GM23248 (cell line): ENCODE measurements at regions not wholly inside any gene's neighbourhood (a gene's known extent, or its start where the extent isn't known, plus 50 kb on each side); places are given as distances from the start of the nearest gene placed in this dataset.

Experiments
- DNase-seq: peaks from one replicate; pipeline ENCODE4 v3.0.0-alpha.2; 2015
- H2AFZ ChIP-seq: fragments of 200-600 bp; sonication (generic); 2 replicates; pipeline ENCODE4 v1.6.1; 2016; ENCODE audit warnings: antibody characterized with exemption
- H3F3A ChIP-seq: fragments of 200-600 bp; sonication (generic); 2 replicates; pipeline ENCODE4 v1.6.1; 2016; ENCODE audit warnings: mild to moderate bottlenecking, antibody characterized with exemption, mixed run types; ENCODE audit not compliant: insufficient read depth
- H3K27ac ChIP-seq: fragments of 200-600 bp; sonication (generic); 2 replicates; pipeline ENCODE4 v1.5.1; 2016; ENCODE audit warnings: mild to moderate bottlenecking
- H3K27me3 ChIP-seq: fragments of 200-600 bp; sonication (generic); replicated peaks from 2 replicates; pipeline ENCODE4 v1.6.1; 2016; ENCODE audit warnings: mild to moderate bottlenecking; ENCODE audit not compliant: insufficient read depth
- H3K36me3 ChIP-seq: fragments of 200-600 bp; sonication (generic); 2 replicates; pipeline ENCODE4 v1.6.1; 2016; ENCODE audit warnings: low read depth, mild to moderate bottlenecking
- H3K4me1 ChIP-seq: fragments of 200-600 bp; sonication (generic); 2 replicates; pipeline ENCODE4 v1.6.1; 2016; ENCODE audit warnings: mild to moderate bottlenecking; ENCODE audit not compliant: insufficient read depth
- H3K4me2 ChIP-seq: fragments of 200-600 bp; sonication (generic); one replicate; pipeline ENCODE4 v1.6.1; 2016; ENCODE audit warnings: mild to moderate bottlenecking; ENCODE audit not compliant: unreplicated experiment
- H3K4me3 ChIP-seq: fragments of 200-600 bp; sonication (generic); 2 replicates; pipeline ENCODE4 v1.5.1; 2016; ENCODE audit warnings: mild to moderate bottlenecking
- H3K79me2 ChIP-seq: fragments of 200-600 bp; sonication (generic); 2 replicates; pipeline ENCODE4 v1.6.1; 2016; ENCODE audit warnings: mild to moderate bottlenecking; ENCODE audit not compliant: insufficient read depth
- H3K9ac ChIP-seq: fragments of 200-600 bp; sonication (generic); 2 replicates; pipeline ENCODE4 v1.6.1; 2016; ENCODE audit warnings: mild to moderate bottlenecking
- H3K9me2 ChIP-seq: fragments of 200-600 bp; sonication (generic); 2 replicates; pipeline ENCODE4 v1.6.1; 2016; ENCODE audit warnings: mixed run types, mild to moderate bottlenecking, moderate library complexity; ENCODE audit not compliant: insufficient read depth
- H3K9me3 ChIP-seq: fragments of 200-600 bp; sonication (generic); one replicate; pipeline ENCODE4 v1.6.1; 2017; ENCODE audit warnings: low read depth
- H4K20me1 ChIP-seq: fragments of 200-600 bp; sonication (generic); 2 replicates; pipeline ENCODE4 v1.6.0; 2016; ENCODE audit not compliant: insufficient read depth
- EZH2 ChIP-seq: fragments of 200-600 bp; sonication (generic); IDR thresholded peaks from 2 replicates; pipeline ENCODE4 v1.6.1; 2018; ENCODE audit warnings: antibody characterized with exemption, mild to moderate bottlenecking; ENCODE audit not compliant: insufficient read depth, poor library complexity, severe bottlenecking
- EZH2phosphoT487 ChIP-seq: fragments of 200-600 bp; sonication (generic); IDR thresholded peaks from 2 replicates; pipeline ENCODE4 v1.6.1; 2018; ENCODE audit warnings: antibody characterized with exemption, moderate library complexity, mild to moderate bottlenecking, low read depth; ENCODE audit not compliant: insufficient read depth
- WGBS, 2 experiments: methylation state at CpG; one replicate each; pipeline ENCODE4 v1.1.6; 2015 to 2017; ENCODE audit warnings: low lambda C conversion rate in 2 of 2, low coverage in 1 of 2; ENCODE audit errors: missing lambda C conversion rate in 2 of 2; 5-methylcytosine and 5-hydroxymethylcytosine counted together
- in situ Hi-C: fragments of 300-500 bp; cut with MboI; formaldehyde crosslinking; loops from 2 replicates; pipeline ENCODE4 v1.15.0; 2020

DNA sequence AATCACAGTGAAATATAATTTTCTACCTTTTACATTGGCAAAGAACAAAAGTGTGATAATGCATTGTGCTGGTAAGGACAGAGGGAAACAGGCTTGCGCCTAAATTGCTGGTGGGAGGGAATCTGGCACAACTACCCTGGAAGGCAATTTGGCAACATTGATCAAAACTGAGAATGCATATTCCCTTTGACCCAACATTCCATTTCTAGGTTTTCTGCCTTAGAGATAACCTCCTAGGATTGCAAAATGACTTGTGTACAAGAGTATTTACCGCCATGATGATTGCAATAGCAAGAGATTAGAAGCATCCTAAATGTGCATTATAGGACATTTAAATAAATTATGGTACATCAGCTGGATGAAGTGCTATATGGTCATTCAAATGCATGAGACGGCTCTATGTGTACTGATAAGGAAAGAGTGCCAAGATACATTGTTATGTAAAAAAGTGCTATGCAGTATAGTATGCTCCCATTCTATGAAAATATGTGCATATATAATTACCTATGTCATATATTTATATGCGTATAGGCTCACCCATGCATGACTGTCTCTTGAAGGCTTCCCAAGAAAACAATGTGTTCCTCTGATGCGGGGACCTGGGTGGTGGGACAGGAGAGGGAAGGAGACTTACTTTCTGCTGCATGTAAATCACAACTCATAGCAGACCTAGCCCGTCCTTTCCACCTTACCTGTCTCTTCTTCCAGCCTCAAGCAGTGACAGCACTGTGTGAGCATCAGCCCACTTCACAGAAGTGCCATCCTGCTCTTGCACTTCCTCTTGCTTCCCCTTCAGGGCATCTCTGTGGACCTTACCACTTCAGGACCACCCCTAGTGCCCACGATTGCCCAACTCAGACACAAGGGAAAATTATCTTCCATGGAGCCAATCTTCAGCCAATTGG is 249.9 kb upstream of the TLE3 start:
- Histone ChIP-seq H3K4me1 (peaks cover 9% of the 10 kb centered on the region; the same call in 1 of the 2 replicates), H2AFZ (no peak overlapping the region), H3K79me2 (no peaks in the 10 kb centered on the region), H3K9me3 (no peaks in the 10 kb centered on the region), H3K4me3 (no peak overlapping the region), H4K20me1 (no peaks in the 10 kb centered on the region), H3K27ac (no peak overlapping the region), H3F3A (no peaks in the 10 kb centered on the region), H3K36me3 (no peaks in the 10 kb centered on the region), H3K27me3 (no peaks in the 10 kb centered on the region; the same call in 1 of the 2 replicates), H3K4me2 (no peak overlapping the region), H3K9me2 (no peaks in the 10 kb centered on the region), H3K9ac (no peak overlapping the region)
- no peak for TF ChIP-seq EZH2phosphoT487
- TF ChIP-seq EZH2: no peak
- 75 to 78% methylated on average over 7 of the region's 7 CpGs for WGBS, 2 experiments
- in situ Hi-C loops: no loop called here
- DNase-seq: no peak

DNA sequence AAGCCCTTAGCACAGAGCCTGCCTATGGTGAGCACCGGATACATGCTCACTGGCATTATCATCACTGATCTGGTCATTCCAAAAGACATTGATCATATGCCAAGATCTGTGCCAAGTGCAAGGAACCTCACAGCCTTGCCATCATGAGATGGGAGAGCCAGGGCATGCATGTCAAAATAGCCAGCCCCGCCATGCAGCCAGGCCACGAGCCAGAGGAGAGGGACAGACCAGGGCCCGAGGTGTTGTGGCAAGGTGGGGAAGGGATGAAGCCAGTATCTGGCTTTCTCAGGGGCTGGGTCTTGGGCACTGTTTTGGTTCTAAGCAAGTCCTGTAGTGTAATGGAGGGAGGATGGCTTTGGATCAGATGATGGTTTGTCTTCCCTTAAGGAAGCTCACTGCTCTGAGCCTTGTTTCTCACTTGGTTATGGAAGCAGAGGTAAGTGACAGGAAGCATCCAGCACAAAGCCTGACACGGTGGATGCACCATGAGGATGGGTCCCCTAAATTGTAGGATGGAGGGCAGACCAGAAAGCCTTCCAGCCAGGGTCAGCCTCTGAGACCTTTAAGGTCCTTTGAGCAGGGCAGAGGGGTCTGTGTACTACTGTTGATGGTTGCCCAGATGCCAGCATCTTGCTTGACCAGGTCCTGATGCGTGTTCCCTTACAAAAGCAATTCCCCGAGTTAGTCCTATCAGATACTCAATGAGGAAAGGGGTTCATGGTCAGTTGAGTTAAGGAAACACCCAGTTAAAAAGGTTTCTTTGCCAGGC is 247.7 kb upstream of the TLE3 start:
- H3K79me2 ChIP-seq: no peaks in the 10 kb centered on the region
- H3K27ac ChIP-seq: no peak overlapping the region
- no peaks in the 10 kb centered on the region for H3K9me3 ChIP-seq
- H3K9ac ChIP-seq: no peak overlapping the region
- H2AFZ ChIP-seq: no peak overlapping the region
- no peak overlapping the region for H3K4me2 ChIP-seq
- no peaks in the 10 kb centered on the region for H3K36me3 ChIP-seq
- no peak for TF ChIP-seq EZH2
- no peak for TF ChIP-seq EZH2phosphoT487
- 58 to 74% methylated on average over 7 of the region's 7 CpGs for WGBS, 2 experiments
- H3K4me1 ChIP-seq: peaks cover 9% of the 10 kb centered on the region; the same call in 1 of the 2 replicates
- H3K9me2 ChIP-seq: no peaks in the 10 kb centered on the region
- H3K4me3 ChIP-seq: no peak overlapping the region
- in situ Hi-C loops: no loop called here
- no peaks in the 10 kb centered on the region for H4K20me1 ChIP-seq
- no peaks in the 10 kb centered on the region; the same call in 1 of the 2 replicates for H3K27me3 ChIP-seq
- no peaks in the 10 kb centered on the region for H3F3A ChIP-seq
- DNase-seq: no peak

DNA sequence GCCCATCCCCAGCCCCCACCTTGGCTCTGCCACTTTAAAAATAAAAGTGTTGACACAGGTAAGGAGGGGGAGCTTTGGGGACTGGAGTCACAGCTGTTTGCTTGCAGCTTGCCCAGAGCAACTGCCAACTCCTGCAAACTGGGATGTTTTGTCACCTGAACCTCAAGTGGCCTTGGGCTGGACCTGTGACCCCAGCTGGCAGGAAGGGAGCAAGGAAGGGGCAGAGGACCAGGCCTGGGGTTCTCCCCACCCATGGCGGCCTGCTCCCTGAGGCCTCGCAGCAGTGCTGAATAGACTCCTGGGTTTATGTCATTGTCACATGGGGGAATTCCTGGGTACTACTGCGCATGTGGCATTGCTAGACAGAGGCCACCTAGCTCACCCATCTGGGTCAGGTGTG is 246.9 kb upstream of the TLE3 start:
- no peaks in the 10 kb centered on the region for H3K9me3 ChIP-seq
- no peaks in the 10 kb centered on the region for H4K20me1 ChIP-seq
- in situ Hi-C loops: no loop called here
- H3K4me2 ChIP-seq: no peak overlapping the region
- H3K27ac ChIP-seq: no peak overlapping the region
- WGBS, 2 experiments: 95 to 96% methylated on average over 3 of the region's 3 CpGs
- no peak overlapping the region for H2AFZ ChIP-seq
- H3K9me2 ChIP-seq: no peaks in the 10 kb centered on the region
- H3K9ac ChIP-seq: no peak overlapping the region
- no peak for TF ChIP-seq EZH2
- no peak for TF ChIP-seq EZH2phosphoT487
- no peaks in the 10 kb centered on the region; the same call in 1 of the 2 replicates for H3K27me3 ChIP-seq
- peaks cover 4% of the 10 kb centered on the region for H3F3A ChIP-seq
- H3K36me3 ChIP-seq: no peaks in the 10 kb centered on the region
- DNase-seq: no peak
- no peaks in the 10 kb centered on the region for H3K79me2 ChIP-seq
- H3K4me1 ChIP-seq: peaks cover 9% of the 10 kb centered on the region; the same call in 1 of the 2 replicates
- H3K4me3 ChIP-seq: no peak overlapping the region

DNA sequence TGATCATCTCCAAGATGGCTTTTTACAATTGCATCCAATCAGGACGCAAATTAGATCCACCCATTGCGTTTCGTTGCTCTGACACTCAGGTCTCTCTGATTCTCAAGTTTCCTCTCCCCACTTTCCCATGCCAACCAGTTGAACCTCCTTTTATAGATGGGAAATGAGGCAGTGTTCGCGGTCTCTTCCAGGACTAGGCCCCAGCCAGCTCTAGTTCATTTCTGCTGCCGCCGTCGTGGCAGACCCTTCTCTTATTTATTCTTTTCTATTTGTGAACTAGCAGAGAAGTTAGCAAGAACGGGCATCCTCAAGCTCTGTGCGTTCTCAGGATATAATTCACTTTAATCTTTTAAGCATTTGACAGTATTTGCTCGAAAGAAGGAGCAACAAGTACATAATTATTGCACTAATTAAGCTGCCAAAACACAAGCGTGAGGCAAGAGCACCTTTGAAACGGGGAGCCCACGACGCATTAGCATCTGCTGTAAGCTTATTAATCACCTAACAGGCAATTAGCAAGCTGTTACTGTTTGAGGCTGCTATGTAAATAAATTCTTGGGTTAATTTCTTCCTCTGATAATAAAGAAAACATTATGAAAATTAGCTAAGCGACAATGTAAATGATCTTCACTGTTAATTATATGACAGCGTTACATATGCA is 246.4 kb upstream of the TLE3 start:
- Histone ChIP-seq H3K27me3 (no peaks in the 10 kb centered on the region; the same call in 1 of the 2 replicates), H3K9me3 (no peaks in the 10 kb centered on the region), H3K4me1 (peaks cover 5% of the 10 kb centered on the region; the same call in 1 of the 2 replicates), H3K4me3 (no peak overlapping the region), H3K79me2 (no peaks in the 10 kb centered on the region), H3K36me3 (no peaks in the 10 kb centered on the region), H3K4me2 (no peak overlapping the region), H4K20me1 (no peaks in the 10 kb centered on the region), H3F3A (peaks cover 6% of the 10 kb centered on the region), H3K9ac (no peak overlapping the region), H3K9me2 (no peaks in the 10 kb centered on the region), H3K27ac (no peak overlapping the region), H2AFZ (no peak overlapping the region)
- no peak for DNase-seq
- 86 to 89% methylated on average over 17 of the region's 17 CpGs for WGBS, 2 experiments
- in situ Hi-C loops: no loop called here
- TF ChIP-seq EZH2 (no peak), EZH2phosphoT487 (no peak)
